ENCODE measurements at regions not wholly inside any gene's neighbourhood (a gene's known extent, or its start where the extent isn't known, plus 50 kb on each side); places are given as distances from the start of the nearest gene placed in this dataset.
"Not testable (repeated sequence)": the region's sequence is repeated elsewhere in the genome, so short reads cannot be mapped to it uniquely, and the experiment has no call there.

GRCh38 chr17:31717251-31717650 lies 141.8 kb downstream of the COPRS start:
- TF ChIP-seq CTCF (IDR thresholded peaks at IDR 0.05); EZH2 (IDR thresholded peaks at IDR 0.05; ENCODE audit: borderline replicate concordance, insufficient read depth, low read depth, low read length, poor library complexity, severe bottlenecking): not testable (repeated sequence)
